Left ventricle myocardium inferior (tissue), 1 donor: ENCODE measurements at regions not wholly inside any gene's neighbourhood (a gene's known extent, or its start where the extent isn't known, plus 50 kb on each side); places are given as distances from the start of the nearest gene placed in this dataset.
A peak's percentile ranks its signal among the peaks of the same experiment; 100 is the strongest.

Source experiments
- DNase-seq: peaks from one replicate; pipeline ENCODE4 v3.0.0-alpha.2; 2020
- H3K27ac ChIP-seq: fragments of 200-600 bp; replicated peaks from 2 replicates; pipeline ENCODE4 v1.8.0; 2021
- H3K27me3 ChIP-seq: fragments of 200-600 bp; 2 replicates; pipeline ENCODE4 v1.8.0; 2021; ENCODE audit warnings: low read depth
- H3K36me3 ChIP-seq: fragments of 200-600 bp; 2 replicates; pipeline ENCODE4 v1.8.0; 2021
- H3K4me1 ChIP-seq: fragments of 200-600 bp; 2 replicates; pipeline ENCODE4 v1.8.0; 2021
- H3K4me3 ChIP-seq: fragments of 200-600 bp; 2 replicates; pipeline ENCODE4 v1.8.0; 2021; ENCODE audit warnings: mild to moderate bottlenecking, moderate library complexity
- H3K9me3 ChIP-seq: fragments of 200-600 bp; replicated peaks from 2 replicates; pipeline ENCODE4 v1.8.0; 2021
- CTCF ChIP-seq: fragments of 200-600 bp; IDR thresholded peaks from 2 replicates; pipeline ENCODE4 v1.8.0; 2021; ENCODE audit warnings: antibody characterized with exemption, mild to moderate bottlenecking, borderline replicate concordance
- intact Hi-C: fragments of 100-400 bp; cut with micrococcal nuclease; formaldehyde crosslinking; loops from one replicate; pipeline ENCODE4 v1.11.0; 2022
- donor health status: DM: no; HTN: yes; CAD: no; lungs with severe emphysema.

GRCh38 chr4:138522366-138522765 is 280.2 kb upstream of the SLC7A11 start:
- Histone ChIP-seq H3K4me1 (no peaks in the 10 kb centered on the region), H3K27ac (no peak overlapping the region), H3K9me3 (no peaks in the 10 kb centered on the region), H3K4me3 (no peak overlapping the region), H3K27me3 (no peaks in the 10 kb centered on the region), H3K36me3 (no peaks in the 10 kb centered on the region)
- intact Hi-C loops = no loop called here
- peak; percentile 23 for TF ChIP-seq CTCF
- DNase-seq = no peak

- Histone ChIP-seq H3K4me1 (no peaks in the 10 kb centered on the region), H3K27me3 (no peaks in the 10 kb centered on the region), H3K36me3 (no peaks in the 10 kb centered on the region), H3K9me3 (no peaks in the 10 kb centered on the region), H3K4me3 (no peak overlapping the region), H3K27ac (no peak overlapping the region)
- TF ChIP-seq CTCF = no peak
- DNase-seq = no peak
- intact Hi-C loops = no loop called here
Observed at GRCh38 chr4:138521809-138522208, 279.7 kb upstream of the SLC7A11 start.

- H3K27ac ChIP-seq = no peak overlapping the region
- TF ChIP-seq CTCF = no peak
- no peaks in the 10 kb centered on the region for H3K27me3 ChIP-seq
- DNase-seq = no peak
- H3K9me3 ChIP-seq = no peaks in the 10 kb centered on the region
- no peak overlapping the region for H3K4me3 ChIP-seq
- intact Hi-C loops = no loop called here
- no peaks in the 10 kb centered on the region for H3K4me1 ChIP-seq
- H3K36me3 ChIP-seq = no peaks in the 10 kb centered on the region
Observed at GRCh38 chr4:138519436-138519835, 277.3 kb upstream of the SLC7A11 start.

GRCh38 chr4:138513535-138513934 is 271.4 kb upstream of the SLC7A11 start:
- no peak for TF ChIP-seq CTCF
- Histone ChIP-seq H3K9me3 (no peaks in the 10 kb centered on the region), H3K4me3 (no peak overlapping the region), H3K27me3 (no peaks in the 10 kb centered on the region), H3K4me1 (peaks cover 6% of the 10 kb centered on the region), H3K27ac (no peak overlapping the region), H3K36me3 (no peaks in the 10 kb centered on the region)
- DNase-seq = no peak
- intact Hi-C loops = no loop called here

- no peak overlapping the region for H3K27ac ChIP-seq
- H3K9me3 ChIP-seq = no peaks in the 10 kb centered on the region
- DNase-seq = no peak
- intact Hi-C loops = no loop called here
- H3K4me1 ChIP-seq = peaks cover 6% of the 10 kb centered on the region
- no peak for TF ChIP-seq CTCF
- H3K4me3 ChIP-seq = no peak overlapping the region
- no peaks in the 10 kb centered on the region for H3K27me3 ChIP-seq
- H3K36me3 ChIP-seq = no peaks in the 10 kb centered on the region
Observed at GRCh38 chr4:138512756-138513155, 270.6 kb upstream of the SLC7A11 start.

GRCh38 chr4:138510053-138510452 is 267.9 kb upstream of the SLC7A11 start:
- TF ChIP-seq CTCF = no peak
- intact Hi-C loops = no loop called here
- no peak for DNase-seq

More at GRCh38 chr4:138510053-138510452, 267.9 kb upstream of the SLC7A11 start:
- peaks cover 6% of the 10 kb centered on the region for H3K4me1 ChIP-seq
- no peak overlapping the region for H3K4me3 ChIP-seq
- H3K9me3 ChIP-seq = peaks cover 10% of the 10 kb centered on the region
- H3K27ac ChIP-seq = no peak overlapping the region
- H3K36me3 ChIP-seq = no peaks in the 10 kb centered on the region
- no peaks in the 10 kb centered on the region for H3K27me3 ChIP-seq
